HCT116 (cell line): ENCODE measurements at regions not wholly inside any gene's neighbourhood (a gene's known extent, or its start where the extent isn't known, plus 50 kb on each side); places are given as distances from the start of the nearest gene placed in this dataset.

ENCODE experiments used
- ATAC-seq: fragments of 200-7000 bp; cut with Tn5 transposase; 2 replicates; pipeline ENCODE4 v1.9.1; 2020; ENCODE audit warnings: mild to moderate bottlenecking, moderate library complexity
- BruUV-seq: library from RNA; stranded (reverse); fragments of 400-500 nt; replicated peaks from 2 replicates; lab custom pipeline; 2021; lab: Mats Ljungman, UMichigan
- CTCF ChIA-PET: fragments of 300-600 bp; sonication (Branson Sonifier 250); formaldehyde crosslinking; loops from one replicate; lab custom pipeline; 2021; ENCODE audit warnings: antibody characterized with exemption; lab: Charles Lee
- POLR2A ChIA-PET: fragments of 300-600, 350-600 bp; sonication (Branson Sonifier 250); formaldehyde crosslinking; loops from one replicate; lab custom pipeline; 2021; ENCODE audit warnings: antibody characterized with exemption; lab: Charles Lee
- RAD21 ChIA-PET, 2 experiments: fragments of 300-600 bp; sonication (Branson Sonifier 250); formaldehyde crosslinking; loops; one replicate each; lab custom pipeline; 2023; ENCODE audit warnings: low total read pairs in 2 of 2; ENCODE audit not compliant: uncharacterized antibody in 2 of 2, unreplicated experiment in 2 of 2, low non-redundant PET in 1 of 2; lab: Charles Lee
- DNase-seq: peaks from one replicate; pipeline ENCODE4 v3.0.0-alpha.2; 2010; ENCODE audit warnings: low read depth, low spot score
- H2AFZ ChIP-seq: fragments of 200-600 bp; shearing (Covaris generic), sonication (generic); 2 replicates; pipeline ENCODE4 v1.6.1; 2017; ENCODE audit warnings: low read depth, mixed run types, mixed read lengths, antibody characterized with exemption, low read length; ENCODE audit not compliant: poor library complexity, severe bottlenecking
- H3K27ac ChIP-seq: 2 replicates; pipeline ENCODE4 v1.5.1; 2012; ENCODE audit warnings: low read depth, low read length
- H3K27me3 ChIP-seq: fragments of 200-600 bp; sonication (generic); 2 replicates; pipeline ENCODE4 v1.6.1; 2016; ENCODE audit warnings: mixed run types, low read length, mixed read lengths; ENCODE audit not compliant: insufficient read depth
- H3K36me3 ChIP-seq, 2 experiments: fragments of 200-500 bp in 1 of 2; fragments of 200-600 bp in 1 of 2; sonication (Bioruptor generic) in 1 of 2; sonication (generic) in 1 of 2; 2 replicates each; pipeline versions ENCODE4 v1.5.1 to v1.6.1; 2014 to 2016; ENCODE audit warnings: low read length in 2 of 2, inconsistent platforms in 1 of 2, mixed read lengths in 1 of 2, mixed run types in 1 of 2; ENCODE audit not compliant: insufficient read depth in 2 of 2, control insufficient read depth in 1 of 2
- H3K4me1 ChIP-seq, 2 experiments: fragments of 200-600 bp in 1 of 2; sonication (generic) in 1 of 2; 2 replicates each; pipeline versions ENCODE4 v1.5.1 to v1.6.1; 2012 to 2017; ENCODE audit warnings: low read length in 2 of 2, inconsistent platforms in 1 of 2, mild to moderate bottlenecking in 1 of 2, mixed read lengths in 1 of 2, mixed run types in 1 of 2, moderate library complexity in 1 of 2; ENCODE audit not compliant: insufficient read depth in 2 of 2, control insufficient read depth in 1 of 2
- H3K4me2 ChIP-seq: fragments of 200-600 bp; sonication (generic); 2 replicates; pipeline ENCODE4 v1.6.1; 2017; ENCODE audit warnings: mixed run types, low read length, mixed read lengths
- H3K4me3 ChIP-seq, 2 experiments: fragments of 200-600 bp in 1 of 2; sonication (generic) in 1 of 2; replicated peaks in 1 of 2; 2 replicates each; pipeline ENCODE4 v1.5.1; 2011 to 2016; ENCODE audit warnings: low read length in 2 of 2, control low read depth in 1 of 2, low read depth in 1 of 2, mild to moderate bottlenecking in 1 of 2, mixed read lengths in 1 of 2, mixed run types in 1 of 2
- H3K79me2 ChIP-seq: fragments of 200-600 bp; sonication (generic); 2 replicates; pipeline ENCODE4 v1.6.1; 2017; ENCODE audit warnings: mild to moderate bottlenecking, mixed run types, low read length, moderate library complexity, mixed read lengths; ENCODE audit not compliant: insufficient read depth
- H3K9ac ChIP-seq: fragments of 200-600 bp; sonication (generic); 2 replicates; pipeline ENCODE4 v1.6.1; 2016; ENCODE audit warnings: low read length, mixed read lengths
- H3K9me2 ChIP-seq: fragments of 200-600 bp; sonication (generic), shearing (Covaris generic); 2 replicates; pipeline ENCODE4 v1.6.1; 2017; ENCODE audit warnings: mixed run types, mild to moderate bottlenecking, moderate library complexity; ENCODE audit not compliant: insufficient read depth
- H3K9me3 ChIP-seq, 2 experiments: fragments of 200-500 bp in 1 of 2; fragments of 200-600 bp in 1 of 2; sonication (Bioruptor generic) in 1 of 2; sonication (generic) in 1 of 2; 2 replicates each; pipeline ENCODE4 v1.6.1; 2014 to 2017; ENCODE audit warnings: low read length in 2 of 2, mixed read lengths in 2 of 2, inconsistent platforms in 1 of 2, low read depth in 1 of 2, mild to moderate bottlenecking in 1 of 2, mixed run types in 1 of 2, moderate library complexity in 1 of 2; ENCODE audit not compliant: control insufficient read depth in 1 of 2, insufficient read depth in 1 of 2
- H4K20me1 ChIP-seq: fragments of 200-600 bp; sonication (generic), shearing (Covaris generic); 2 replicates; pipeline ENCODE4 v1.6.1; 2017; ENCODE audit warnings: mixed run types, mild to moderate bottlenecking, moderate library complexity; ENCODE audit not compliant: insufficient read depth
- ATF3 ChIP-seq: IDR thresholded peaks from 2 replicates; pipeline ENCODE4 v1.6.1; 2012
- CBX3 ChIP-seq: IDR thresholded peaks from 2 replicates; pipeline ENCODE4 v1.6.1; 2012; ENCODE audit warnings: low read depth
- CTCF ChIP-seq, 3 experiments: fragments of 200-600 bp in 1 of 3; sonication (generic) in 1 of 3; IDR thresholded peaks in 2 of 3; conservative IDR thresholded peaks in 1 of 3; 2 replicates each; pipeline ENCODE4 v1.5.1; 2012 to 2017; ENCODE audit warnings: low read depth in 2 of 3, low read length in 2 of 3, antibody characterized with exemption in 1 of 3, borderline replicate concordance in 1 of 3, control low read depth in 1 of 3, mild to moderate bottlenecking in 1 of 3, mixed read lengths in 1 of 3, mixed run types in 1 of 3, moderate library complexity in 1 of 3; ENCODE audit not compliant: insufficient read depth in 1 of 3
- EGR1 ChIP-seq: IDR thresholded peaks from 2 replicates; pipeline ENCODE4 v1.6.1; 2012; ENCODE audit warnings: low read depth
- ELF1 ChIP-seq: IDR thresholded peaks from 2 replicates; pipeline ENCODE4 v1.6.1; 2012; ENCODE audit warnings: low read depth, borderline replicate concordance
- EZH2 ChIP-seq: fragments of 200-600 bp; sonication (generic); IDR thresholded peaks from 2 replicates; pipeline ENCODE4 v1.6.1; 2017; ENCODE audit warnings: antibody characterized with exemption, mixed run types
- EZH2phosphoT487 ChIP-seq: fragments of 200-600 bp; IDR thresholded peaks from 2 replicates; pipeline ENCODE4 v1.6.1; 2018; ENCODE audit warnings: antibody characterized with exemption, borderline replicate concordance
- FOSL1 ChIP-seq: IDR thresholded peaks from 2 replicates; pipeline ENCODE4 v1.6.1; 2012; ENCODE audit warnings: low read depth
- JUND ChIP-seq: IDR thresholded peaks from 2 replicates; pipeline ENCODE4 v1.6.1; 2012
- POLR2A ChIP-seq: IDR thresholded peaks from 2 replicates; pipeline ENCODE4 v1.7.0; 2011; ENCODE audit warnings: borderline replicate concordance; ENCODE audit not compliant: insufficient read depth, insufficient read length; ENCODE audit errors: extremely low read depth
- RAD21 ChIP-seq: IDR thresholded peaks from 2 replicates; pipeline ENCODE4 v1.6.1; 2012; ENCODE audit warnings: low read depth, mild to moderate bottlenecking
- REST ChIP-seq: IDR thresholded peaks from 2 replicates; pipeline ENCODE4 v1.6.1; 2012; ENCODE audit warnings: low read depth
- SRF ChIP-seq: IDR thresholded peaks from 2 replicates; pipeline ENCODE4 v1.6.1; 2012; ENCODE audit warnings: low read depth
- TCF7L2 ChIP-seq: IDR thresholded peaks from 2 replicates; pipeline ENCODE4 v1.7.0; 2011; ENCODE audit warnings: borderline replicate concordance, inconsistent platforms; ENCODE audit not compliant: insufficient read depth, insufficient read length; ENCODE audit errors: extremely low read depth
- YY1 ChIP-seq: IDR thresholded peaks from 2 replicates; pipeline ENCODE4 v1.6.1; 2011; ENCODE audit warnings: low read length, low read depth, moderate library complexity, mild to moderate bottlenecking; ENCODE audit not compliant: insufficient replicate concordance; ENCODE audit errors: extremely low read depth
- ZFX ChIP-seq: fragments of 450-650 bp; IDR thresholded peaks from 2 replicates; pipeline ENCODE4 v1.6.1; 2017
- ZNF274 ChIP-seq: fragments of 200-500 bp; sonication (Bioruptor generic); IDR thresholded peaks from 2 replicates; pipeline ENCODE4 v1.6.1; 2014; ENCODE audit warnings: mild to moderate bottlenecking, low read depth, low read length, inconsistent platforms
- intact Hi-C: fragments of 100-400 bp; cut with micrococcal nuclease; formaldehyde crosslinking; loops from 2 replicates; pipeline ENCODE4 v1.10.0; 2022

GRCh38 chr1:192941722-192942411 is 117.3 kb downstream of the UCHL5 start:
- intact Hi-C loops, result no loop called here
- Histone ChIP-seq H2AFZ (no peak overlapping the region), H3K4me1 (no peaks in the 10 kb centered on the region), H3K4me3 (no peak overlapping the region), H3K79me2 (no peaks in the 10 kb centered on the region), H3K9ac (no peak overlapping the region), H3K27me3 (no peaks in the 10 kb centered on the region), H3K36me3 (0 out of 4 replicates have a peak, but pooled peaks cover 0 to 8% of the 10 kb centered on the region in 2 experiments), H3K27ac (no peak overlapping the region), H4K20me1 (no peaks in the 10 kb centered on the region), H3K4me2 (no peak overlapping the region), H3K9me2 (no peaks in the 10 kb centered on the region), H3K9me3 (no peaks in the 10 kb centered on the region)
- ATAC-seq (no peak), DNase-seq (no peak)
- ChIA-PET RAD21 (no interaction called here), POLR2A (no interaction called here), CTCF (no interaction called here)
- no peak for TF ChIP-seq SRF
- TF ChIP-seq CBX3, result no peak
- TF ChIP-seq YY1, result no peak
- TF ChIP-seq CTCF (IDR thresholded peaks at IDR 0.05 in 2 of 3, conservative IDR thresholded peaks at IDR 0.05 in 1 of 3; ENCODE audit: borderline replicate concordance in 1 of 3, insufficient read depth in 1 of 3, low read depth in 2 of 3, low read length in 2 of 3), result no peak
- TF ChIP-seq EZH2phosphoT487, result no peak
- no peak for TF ChIP-seq EGR1
- TF ChIP-seq REST, result no peak
- no peak for TF ChIP-seq ELF1
- no peak for TF ChIP-seq TCF7L2
- TF ChIP-seq JUND, result no peak
- TF ChIP-seq ZNF274, result no peak
- TF ChIP-seq POLR2A, result no peak
- TF ChIP-seq FOSL1, result no peak
- no peak for TF ChIP-seq RAD21
- no peak for TF ChIP-seq ZFX
- TF ChIP-seq EZH2, result no peak
- TF ChIP-seq ATF3, result no peak
- no TSS peak for BruUV-seq
